ENCODE measurements at regions not wholly inside any gene's neighbourhood (a gene's known extent, or its start where the extent isn't known, plus 50 kb on each side); places are given as distances from the start of the nearest gene placed in this dataset.

DNA sequence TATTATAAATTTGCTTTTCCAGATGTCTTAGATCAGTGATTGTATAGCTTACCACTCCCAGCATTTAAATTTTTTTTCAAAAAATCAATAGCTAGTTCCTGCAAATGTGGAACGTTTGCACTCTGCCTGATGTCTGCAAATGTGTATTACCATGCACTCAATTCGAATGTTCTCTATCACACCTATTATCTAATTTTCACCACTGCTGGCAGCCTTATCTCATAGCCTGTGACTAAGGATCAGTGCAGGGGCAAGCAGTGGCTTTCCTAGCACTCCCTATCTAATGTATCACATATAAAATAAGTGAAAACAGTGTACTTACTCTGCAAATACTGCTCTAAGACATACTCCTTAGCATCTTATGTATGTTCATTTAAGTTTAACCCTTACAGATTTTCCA is 196.3 kb upstream of the PLSCR5 start (continued):
- TF ChIP-seq, protein P1, sequence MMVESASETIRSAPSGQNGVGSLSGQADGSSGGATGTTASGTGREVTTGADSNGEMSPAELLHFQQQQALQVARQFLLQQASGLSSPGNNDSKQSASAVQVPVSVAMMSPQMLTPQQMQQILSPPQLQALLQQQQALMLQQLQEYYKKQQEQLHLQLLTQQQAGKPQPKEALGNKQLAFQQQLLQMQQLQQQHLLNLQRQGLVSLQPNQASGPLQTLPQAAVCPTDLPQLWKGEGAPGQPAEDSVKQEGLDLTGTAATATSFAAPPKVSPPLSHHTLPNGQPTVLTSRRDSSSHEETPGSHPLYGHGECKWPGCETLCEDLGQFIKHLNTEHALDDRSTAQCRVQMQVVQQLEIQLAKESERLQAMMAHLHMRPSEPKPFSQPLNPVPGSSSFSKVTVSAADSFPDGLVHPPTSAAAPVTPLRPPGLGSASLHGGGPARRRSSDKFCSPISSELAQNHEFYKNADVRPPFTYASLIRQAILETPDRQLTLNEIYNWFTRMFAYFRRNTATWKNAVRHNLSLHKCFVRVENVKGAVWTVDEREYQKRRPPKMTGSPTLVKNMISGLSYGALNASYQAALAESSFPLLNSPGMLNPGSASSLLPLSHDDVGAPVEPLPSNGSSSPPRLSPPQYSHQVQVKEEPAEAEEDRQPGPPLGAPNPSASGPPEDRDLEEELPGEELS (CRISPR knock-in tag; IDR thresholded peaks at IDR 0.05) = no peak
- TF ChIP-seq SMAD4 (CRISPR knock-in tag; IDR thresholded peaks at IDR 0.05) (no peak), ZNF532 (CRISPR knock-in tag; IDR thresholded peaks at IDR 0.05; ENCODE audit: borderline replicate concordance) (no peak), ZNF121 (CRISPR knock-in tag; IDR thresholded peaks at IDR 0.05) (no peak), SOX15 (CRISPR knock-in tag; IDR thresholded peaks at IDR 0.05) (no peak)

GRCh38 chr3:146800484-146800883 is 195.3 kb upstream of the PLSCR5 start:
- no peak for DNase-seq (ENCODE audit: low spot score)
- Mint-ChIP-seq H3K9me3 (no peaks in the 10 kb centered on the region), H3K27me3 (ENCODE audit: low read depth) (no peaks in the 10 kb centered on the region), H3K36me3 (no peaks in the 10 kb centered on the region), H3K4me1 (peaks cover 17% of the 10 kb centered on the region), H3K4me3 (no peak overlapping the region), H3K27ac (no peak overlapping the region)
- no peak for TF ChIP-seq NR2C2 (CRISPR knock-in tag; IDR thresholded peaks at IDR 0.05)
- no peak for TF ChIP-seq FOXJ3 (CRISPR knock-in tag; IDR thresholded peaks at IDR 0.05; ENCODE audit: borderline replicate concordance)
- no peak for TF ChIP-seq TEAD1 (CRISPR knock-in tag; IDR thresholded peaks at IDR 0.05)
- TF ChIP-seq CTCF (IDR thresholded peaks at IDR 0.05) = no peak
- no peak for TF ChIP-seq ZNF317 (CRISPR knock-in tag; IDR thresholded peaks at IDR 0.05; ENCODE audit: borderline replicate concordance, low read depth)
- TF ChIP-seq ZMAT4 (CRISPR knock-in tag; IDR thresholded peaks at IDR 0.05) = no peak
- POLR2A ChIA-PET = no interaction called here
- no peak for ATAC-seq
- CTCF ChIA-PET = no interaction called here

DNA sequence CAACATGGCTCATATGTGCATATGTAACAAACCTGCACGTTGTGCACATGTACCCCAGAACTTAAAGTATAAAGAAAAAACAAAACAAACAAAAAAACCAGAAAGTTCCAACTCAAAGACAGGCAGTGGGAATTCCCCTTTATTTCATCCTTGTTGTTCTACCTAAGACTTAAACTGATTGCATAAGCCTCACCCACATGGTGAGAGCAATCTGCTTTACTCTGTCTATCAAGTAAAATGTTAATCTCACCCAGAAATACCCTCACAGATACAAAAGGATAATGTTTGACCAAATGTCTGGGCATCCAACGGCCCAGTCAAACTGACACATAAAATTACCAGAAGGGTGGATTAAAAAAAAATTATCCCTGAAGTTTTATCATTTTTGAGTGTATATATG is 190.9 kb upstream of the PLSCR5 start:
- TF ChIP-seq, protein P2, sequence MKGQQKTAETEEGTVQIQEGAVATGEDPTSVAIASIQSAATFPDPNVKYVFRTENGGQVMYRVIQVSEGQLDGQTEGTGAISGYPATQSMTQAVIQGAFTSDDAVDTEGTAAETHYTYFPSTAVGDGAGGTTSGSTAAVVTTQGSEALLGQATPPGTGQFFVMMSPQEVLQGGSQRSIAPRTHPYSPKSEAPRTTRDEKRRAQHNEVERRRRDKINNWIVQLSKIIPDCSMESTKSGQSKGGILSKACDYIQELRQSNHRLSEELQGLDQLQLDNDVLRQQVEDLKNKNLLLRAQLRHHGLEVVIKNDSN (CRISPR knock-in tag; IDR thresholded peaks at IDR 0.05) = no peak
- TF ChIP-seq, protein P1 (CRISPR knock-in tag; IDR thresholded peaks at IDR 0.05) = no peak
- TF ChIP-seq ZNF423 (CRISPR knock-in tag; IDR thresholded peaks at IDR 0.05) = no peak
- no peak for TF ChIP-seq TP53 (CRISPR knock-in tag; IDR thresholded peaks at IDR 0.05)
- Mint-ChIP-seq H3K36me3 (no peaks in the 10 kb centered on the region), H3K4me3 (no peak overlapping the region)

More for the DNA sequence above, 190.9 kb upstream of the PLSCR5 start:
- CTCF ChIA-PET = no interaction called here
- Mint-ChIP-seq H3K9me3 (peaks cover 3% of the 10 kb centered on the region), H3K27ac (no peak overlapping the region), H3K27me3 (ENCODE audit: low read depth) (no peaks in the 10 kb centered on the region; the same call in 1 of the 2 replicates), H3K4me1 (peaks cover 7% of the 10 kb centered on the region)
- no peak for ATAC-seq
- POLR2A ChIA-PET = no interaction called here
- DNase-seq (ENCODE audit: low spot score) = no peak

All from WTC11 (cell line).